ENCODE measurements at regions not wholly inside any gene's neighbourhood (a gene's known extent, or its start where the extent isn't known, plus 50 kb on each side); places are given as distances from the start of the nearest gene placed in this dataset.

DNA sequence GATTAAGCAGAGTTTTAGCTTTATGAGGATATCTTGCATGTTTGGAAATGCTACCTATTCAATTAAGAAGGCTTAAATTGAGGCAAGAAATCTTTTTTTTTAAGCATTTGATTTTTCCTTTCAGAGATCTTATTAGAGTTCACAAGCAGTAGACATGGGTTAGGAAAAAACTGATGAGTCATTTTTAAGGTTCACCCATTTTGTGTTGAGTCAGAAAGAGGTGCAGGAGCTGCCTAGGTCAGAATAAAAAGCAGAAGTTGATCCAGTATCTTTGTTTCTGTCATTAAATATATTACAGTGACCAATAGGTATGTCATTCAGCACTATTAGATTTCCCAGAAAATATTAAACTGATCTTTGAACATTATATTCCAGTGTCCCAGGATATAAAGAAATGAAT is 306.8 kb downstream of the LMBRD1 start:
- H2AFZ ChIP-seq, result no peak overlapping the region
- no peaks in the 10 kb centered on the region for H3K79me2 ChIP-seq
- no peaks in the 10 kb centered on the region for H3K27me3 ChIP-seq
- no peak for DNase-seq (ENCODE audit: low spot score)
- H3K4me3 ChIP-seq, result no peak overlapping the region
- no peaks in the 10 kb centered on the region for H3K4me1 ChIP-seq (ENCODE audit: insufficient read depth)
- H3K4me2 ChIP-seq, result no peak overlapping the region
- TF ChIP-seq EZH2phosphoT487 (IDR thresholded peaks at IDR 0.05; ENCODE audit: low read depth, severe bottlenecking, unreplicated experiment) (no peak), EZH2 (IDR thresholded peaks at IDR 0.05; ENCODE audit: borderline replicate concordance) (no peak)
- TF ChIP-seq, protein P1, sequence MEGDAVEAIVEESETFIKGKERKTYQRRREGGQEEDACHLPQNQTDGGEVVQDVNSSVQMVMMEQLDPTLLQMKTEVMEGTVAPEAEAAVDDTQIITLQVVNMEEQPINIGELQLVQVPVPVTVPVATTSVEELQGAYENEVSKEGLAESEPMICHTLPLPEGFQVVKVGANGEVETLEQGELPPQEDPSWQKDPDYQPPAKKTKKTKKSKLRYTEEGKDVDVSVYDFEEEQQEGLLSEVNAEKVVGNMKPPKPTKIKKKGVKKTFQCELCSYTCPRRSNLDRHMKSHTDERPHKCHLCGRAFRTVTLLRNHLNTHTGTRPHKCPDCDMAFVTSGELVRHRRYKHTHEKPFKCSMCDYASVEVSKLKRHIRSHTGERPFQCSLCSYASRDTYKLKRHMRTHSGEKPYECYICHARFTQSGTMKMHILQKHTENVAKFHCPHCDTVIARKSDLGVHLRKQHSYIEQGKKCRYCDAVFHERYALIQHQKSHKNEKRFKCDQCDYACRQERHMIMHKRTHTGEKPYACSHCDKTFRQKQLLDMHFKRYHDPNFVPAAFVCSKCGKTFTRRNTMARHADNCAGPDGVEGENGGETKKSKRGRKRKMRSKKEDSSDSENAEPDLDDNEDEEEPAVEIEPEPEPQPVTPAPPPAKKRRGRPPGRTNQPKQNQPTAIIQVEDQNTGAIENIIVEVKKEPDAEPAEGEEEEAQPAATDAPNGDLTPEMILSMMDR (IDR thresholded peaks at IDR 0.05; ENCODE audit: poor library complexity), result no peak
- no peak overlapping the region for H3K27ac ChIP-seq
- H3K36me3 ChIP-seq (replicated peaks; ENCODE audit: insufficient read depth, low read depth), result no peaks in the 10 kb centered on the region
- H3K9me3 ChIP-seq (ENCODE audit: low read depth), result no peaks in the 10 kb centered on the region
- H3K9me2 ChIP-seq (replicated peaks; ENCODE audit: insufficient read depth), result no peaks in the 10 kb centered on the region
- H4K20me1 ChIP-seq (ENCODE audit: insufficient read depth, poor library complexity, severe bottlenecking), result no peaks in the 10 kb centered on the region

DNA sequence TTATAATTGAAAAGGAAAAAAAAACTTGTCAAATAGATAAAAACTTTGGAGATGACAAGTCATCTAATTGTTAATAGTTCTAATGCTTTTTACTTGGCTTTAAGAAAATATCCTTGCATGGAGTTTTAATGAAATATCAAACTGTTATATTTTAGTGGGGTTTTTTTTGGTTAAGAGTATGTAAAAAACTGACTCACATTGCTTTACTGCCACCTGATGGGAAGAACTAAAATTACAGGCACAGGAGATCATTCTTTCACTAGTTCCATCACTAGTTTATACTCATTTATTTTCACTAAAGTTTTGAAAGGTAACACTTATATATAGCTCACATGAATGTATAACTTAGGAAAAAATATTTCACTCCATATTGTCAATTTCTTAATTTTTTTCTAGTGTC is 309.1 kb downstream of the LMBRD1 start:
- DNase-seq (ENCODE audit: low spot score), result no peak
- TF ChIP-seq, protein P1 (IDR thresholded peaks at IDR 0.05; ENCODE audit: poor library complexity), result peak; percentile 42
- TF ChIP-seq EZH2phosphoT487 (IDR thresholded peaks at IDR 0.05; ENCODE audit: low read depth, severe bottlenecking, unreplicated experiment), result no peak
- Histone ChIP-seq H3K4me3 (no peak overlapping the region), H2AFZ (no peak overlapping the region), H4K20me1 (ENCODE audit: insufficient read depth, poor library complexity, severe bottlenecking) (no peaks in the 10 kb centered on the region), H3K9me3 (ENCODE audit: low read depth) (no peaks in the 10 kb centered on the region), H3K4me1 (ENCODE audit: insufficient read depth) (no peaks in the 10 kb centered on the region), H3K27me3 (no peaks in the 10 kb centered on the region), H3K36me3 (replicated peaks; ENCODE audit: insufficient read depth, low read depth) (no peaks in the 10 kb centered on the region), H3K79me2 (no peaks in the 10 kb centered on the region), H3K27ac (no peak overlapping the region), H3K9me2 (replicated peaks; ENCODE audit: insufficient read depth) (no peaks in the 10 kb centered on the region), H3K4me2 (no peak overlapping the region)

DNA sequence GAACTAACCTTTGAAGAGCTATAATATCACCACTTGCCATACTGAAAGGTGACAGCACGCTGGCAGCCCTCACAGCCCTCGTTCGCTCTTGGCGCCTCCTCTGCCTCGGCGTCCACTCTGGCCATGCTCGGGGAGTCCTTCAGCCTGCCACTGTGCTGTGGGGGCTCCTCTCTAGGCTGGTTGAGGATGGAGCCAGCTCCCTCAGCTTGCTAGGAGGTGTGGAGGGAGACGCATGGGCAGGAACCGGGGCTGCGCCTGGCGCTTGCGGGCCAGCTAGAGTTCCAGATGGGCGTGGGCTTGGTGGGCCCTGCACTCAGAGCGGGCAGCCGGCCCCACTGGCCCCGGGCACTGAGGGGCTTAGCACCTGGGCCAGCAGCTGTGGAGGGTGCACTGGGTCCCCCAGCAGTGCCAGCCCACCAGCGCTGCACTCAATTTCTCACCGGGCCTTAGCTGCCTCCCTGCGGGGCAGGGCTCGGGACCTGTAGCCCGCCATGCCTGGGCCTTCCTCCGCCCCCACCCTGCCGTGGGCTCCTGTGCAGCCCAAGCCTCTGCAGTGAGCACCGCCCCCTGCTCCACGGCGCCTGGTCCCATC is 329.7 kb downstream of the LMBRD1 start:
- Histone ChIP-seq H3K79me2 (no peaks in the 10 kb centered on the region), H3K9me3 (ENCODE audit: low read depth) (no peaks in the 10 kb centered on the region), H3K27me3 (no peaks in the 10 kb centered on the region), H3K4me3 (no peak overlapping the region), H3K9me2 (replicated peaks; ENCODE audit: insufficient read depth) (no peaks in the 10 kb centered on the region), H3K36me3 (replicated peaks; ENCODE audit: insufficient read depth, low read depth) (no peaks in the 10 kb centered on the region), H3K27ac (no peak overlapping the region), H2AFZ (no peak overlapping the region), H3K4me2 (no peak overlapping the region), H3K4me1 (ENCODE audit: insufficient read depth) (no peaks in the 10 kb centered on the region), H4K20me1 (ENCODE audit: insufficient read depth, poor library complexity, severe bottlenecking) (no peaks in the 10 kb centered on the region)
- no peak for DNase-seq (ENCODE audit: low spot score)
- WGBS (ENCODE audit: low lambda C conversion rate, missing lambda C conversion rate), result 89% methylated on average over 20 of the region's 26 CpGs
- TF ChIP-seq, protein P1 (IDR thresholded peaks at IDR 0.05; ENCODE audit: poor library complexity), result no peak
- TF ChIP-seq EZH2phosphoT487 (IDR thresholded peaks at IDR 0.05; ENCODE audit: low read depth, severe bottlenecking, unreplicated experiment) (no peak), EZH2 (IDR thresholded peaks at IDR 0.05; ENCODE audit: borderline replicate concordance) (no peak)

DNA sequence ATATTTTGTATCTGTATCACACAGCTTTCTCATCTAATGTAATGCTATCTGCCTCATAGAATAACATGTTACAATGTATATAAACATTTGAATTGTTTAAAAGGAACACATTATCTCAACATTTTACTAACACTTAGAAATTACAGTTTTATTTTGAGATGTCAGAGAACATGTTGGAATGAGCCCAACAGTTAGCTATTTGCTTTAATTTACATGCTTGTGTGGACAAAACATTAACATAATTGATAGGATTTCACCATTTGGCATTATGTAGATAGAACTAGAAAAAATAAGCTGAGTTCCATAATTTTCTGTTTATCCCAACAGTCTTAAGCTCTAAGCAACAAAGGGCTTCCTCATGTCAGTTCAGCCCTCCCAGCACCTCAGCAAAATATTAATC is 330.9 kb downstream of the LMBRD1 start:
- no peak for TF ChIP-seq EZH2 (IDR thresholded peaks at IDR 0.05; ENCODE audit: borderline replicate concordance)
- no peak for TF ChIP-seq EZH2phosphoT487 (IDR thresholded peaks at IDR 0.05; ENCODE audit: low read depth, severe bottlenecking, unreplicated experiment)
- TF ChIP-seq, protein P1 (IDR thresholded peaks at IDR 0.05; ENCODE audit: poor library complexity), result no peak

More for the DNA sequence above, 330.9 kb downstream of the LMBRD1 start:
- no peaks in the 10 kb centered on the region for H3K27me3 ChIP-seq
- no peak overlapping the region for H3K4me2 ChIP-seq
- no peaks in the 10 kb centered on the region for H3K9me2 ChIP-seq (replicated peaks; ENCODE audit: insufficient read depth)
- H2AFZ ChIP-seq, result no peak overlapping the region
- H3K36me3 ChIP-seq (replicated peaks; ENCODE audit: insufficient read depth, low read depth), result no peaks in the 10 kb centered on the region
- H3K9me3 ChIP-seq (ENCODE audit: low read depth), result no peaks in the 10 kb centered on the region
- no peaks in the 10 kb centered on the region for H3K4me1 ChIP-seq (ENCODE audit: insufficient read depth)
- no peaks in the 10 kb centered on the region for H4K20me1 ChIP-seq (ENCODE audit: insufficient read depth, poor library complexity, severe bottlenecking)
- no peaks in the 10 kb centered on the region for H3K79me2 ChIP-seq
- no peak for DNase-seq (ENCODE audit: low spot score)
- no peak overlapping the region for H3K27ac ChIP-seq
- H3K4me3 ChIP-seq, result no peak overlapping the region

All from hepatocyte (in vitro differentiated cells).